Amygdala (tissue), 56 donors: ENCODE measurements at regions not wholly inside any gene's neighbourhood (a gene's known extent, or its start where the extent isn't known, plus 50 kb on each side); places are given as distances from the start of the nearest gene placed in this dataset.
A peak's percentile ranks its signal among the peaks of the same experiment; 100 is the strongest.

Source experiments
- DNase-seq, 56 donors: peaks; one replicate each; lab custom pipeline; 2025; lab: John Stamatoyannopoulos, UW

GRCh38 chr3:23739536-23739935 lies 66.2 kb upstream of the UBE2E1 start:
- no peak for DNase-seq

- DNase-seq: no peak
Observed at GRCh38 chr3:23740517-23740965, 65.2 kb upstream of the UBE2E1 start.

- DNase-seq: no peak
Observed at GRCh38 chr3:23741036-23741706, 64.6 kb upstream of the UBE2E1 start.

GRCh38 chr3:23743141-23743784 lies 62.5 kb upstream of the UBE2E1 start:
- no peak for DNase-seq

DNA sequence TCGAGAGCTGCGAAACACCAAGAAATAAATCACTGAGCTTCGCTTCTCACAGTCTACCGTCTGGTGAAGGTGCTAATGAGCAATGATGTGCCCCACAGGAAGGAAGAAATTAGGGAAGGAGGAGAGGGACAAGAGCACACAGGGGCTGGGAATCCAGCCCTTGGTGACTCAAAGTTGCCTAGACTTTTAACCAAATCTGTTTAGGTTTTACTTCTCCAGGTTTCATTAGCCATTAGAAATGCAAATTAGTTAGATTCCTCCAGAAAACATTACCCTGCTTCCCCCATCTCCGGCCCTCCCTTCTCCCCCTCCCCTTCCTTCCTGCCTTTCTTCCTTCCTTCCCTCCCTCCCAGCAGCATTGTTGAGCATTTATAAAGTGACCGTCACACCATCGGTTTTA lies 59.3 kb upstream of the UBE2E1 start:
- no peak for DNase-seq

DNA sequence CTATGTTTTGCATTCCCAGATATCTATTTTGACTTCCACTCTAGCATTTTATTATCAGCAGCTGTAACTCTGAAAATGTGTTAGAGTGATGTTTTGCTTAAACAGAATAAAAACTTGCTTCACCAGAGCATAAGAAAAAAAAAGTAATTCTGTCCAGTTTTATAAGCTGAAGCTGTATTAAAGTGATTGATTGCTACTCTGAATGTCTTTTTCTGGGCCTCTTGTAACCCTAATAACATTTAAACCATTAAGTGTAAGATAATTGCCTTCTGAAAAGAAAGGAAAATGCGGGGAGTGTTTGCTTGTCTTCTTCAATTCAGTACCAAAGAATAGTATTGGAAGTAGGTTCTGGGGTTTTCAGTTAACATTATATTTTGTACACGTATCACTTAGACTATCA lies 57.9 kb upstream of the UBE2E1 start:
- DNase-seq: no peak

DNA sequence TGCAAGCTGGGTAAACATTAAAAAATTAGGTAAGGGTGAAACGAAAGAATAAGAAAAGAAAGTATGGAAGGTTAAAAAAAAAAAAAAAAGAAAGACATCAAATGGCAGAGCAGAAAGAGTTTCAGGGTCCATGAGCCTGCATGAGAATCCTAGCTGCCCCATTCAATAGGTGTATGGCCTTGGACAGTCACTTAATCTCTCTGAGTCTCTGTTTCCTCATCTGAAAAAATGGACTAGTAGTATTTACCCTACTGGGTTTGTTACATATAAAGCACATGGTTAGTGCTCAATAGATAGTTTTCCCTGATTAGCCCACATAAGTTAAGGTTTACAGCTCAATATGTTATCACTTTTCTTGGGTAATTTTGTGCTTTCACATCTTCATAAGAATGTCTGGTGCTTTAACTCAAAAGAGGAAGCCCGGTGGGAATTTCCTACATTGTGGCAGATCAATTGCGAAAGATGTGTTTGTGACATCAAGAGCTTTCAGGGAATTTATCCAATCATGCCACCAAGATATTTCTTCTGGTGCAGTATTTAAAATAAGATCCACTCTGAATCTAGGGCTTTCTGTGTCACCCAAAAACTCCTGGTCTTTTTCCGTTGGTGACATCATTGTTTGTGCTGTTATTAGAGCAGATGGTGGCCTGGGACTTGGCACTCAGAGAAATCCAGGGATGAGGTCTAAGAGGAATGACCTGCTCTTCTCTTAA lies 57.2 kb upstream of the UBE2E1 start:
- peak in 1 of 56 donors; percentile 41 for DNase-seq

GRCh38 chr3:23749609-23750008 lies 56.1 kb upstream of the UBE2E1 start:
- no peak for DNase-seq

DNA sequence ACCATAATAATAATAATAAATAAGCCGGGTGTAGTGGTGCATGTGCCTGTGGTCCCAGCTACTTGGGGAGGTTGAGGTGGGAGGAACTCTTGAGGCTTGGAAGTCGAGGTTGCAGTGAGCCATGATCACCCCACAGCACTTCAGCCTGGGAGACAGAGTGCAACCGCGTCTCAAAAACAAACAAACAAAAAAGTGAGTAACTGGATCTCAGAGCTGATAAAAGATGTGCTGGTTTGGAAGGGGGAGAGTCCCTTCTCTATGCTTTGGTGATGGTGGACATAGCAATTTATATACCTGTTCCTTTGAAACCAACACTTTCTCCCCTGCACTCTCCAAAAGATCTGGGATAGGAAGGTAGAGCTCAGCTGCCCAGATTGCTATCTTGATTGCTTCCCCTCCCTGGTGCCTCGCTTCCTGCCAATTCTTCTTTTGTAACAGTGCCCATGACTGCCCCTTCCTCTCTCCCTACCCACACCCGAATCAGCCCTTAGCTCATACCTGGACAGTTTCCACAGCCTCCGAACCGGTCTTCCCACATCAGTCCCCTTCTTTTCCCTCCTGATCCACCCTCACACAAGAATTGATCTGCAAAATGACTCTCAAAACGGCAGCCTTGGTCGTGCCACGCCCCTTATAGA lies 55.1 kb upstream of the UBE2E1 start:
- DNase-seq: no peak

GRCh38 chr3:23751212-23751723 lies 54.5 kb upstream of the UBE2E1 start:
- DNase-seq: no peak

DNA sequence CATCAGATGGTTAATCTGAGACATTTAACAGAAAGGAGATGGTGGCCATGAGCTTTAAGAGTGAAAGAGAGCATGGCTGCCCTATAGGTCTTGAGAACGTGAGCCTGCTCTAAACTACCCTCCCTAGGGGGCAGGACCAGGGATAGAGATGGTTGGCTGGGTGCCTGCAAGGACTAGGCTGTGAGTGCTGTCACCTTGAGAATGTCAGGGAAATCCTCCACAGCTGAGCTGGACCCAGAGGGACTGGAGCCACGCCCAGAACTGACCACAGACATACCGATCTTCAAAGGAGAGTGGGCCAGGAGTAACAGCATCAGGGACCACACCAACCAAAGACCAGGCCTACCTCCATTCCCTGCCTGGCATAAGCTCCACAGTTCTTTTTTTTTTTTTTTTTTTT lies 53.6 kb upstream of the UBE2E1 start:
- no peak for DNase-seq

GRCh38 chr3:23754215-23754614 lies 51.5 kb upstream of the UBE2E1 start:
- no peak for DNase-seq
